NCI-H1048 (cell line): ENCODE measurements at regions not wholly inside any gene's neighbourhood (a gene's known extent, or its start where the extent isn't known, plus 50 kb on each side); places are given as distances from the start of the nearest gene placed in this dataset.

Source experiments
- DNase-seq: peaks from one replicate; lab custom pipeline; 2025; lab: John Stamatoyannopoulos, UW

GRCh38 chr4:4599481-4600275 is 57.8 kb upstream of the STX18 start:
- no peak for DNase-seq

- DNase-seq: no peak
These were observed 57.1 kb upstream of the STX18 start for GRCh38 chr4:4598851-4599411.

- DNase-seq: no peak
These were observed 54.9 kb upstream of the STX18 start for GRCh38 chr4:4596720-4597119.

- no peak for DNase-seq
These were observed 53.4 kb upstream of the STX18 start for GRCh38 chr4:4595252-4595651.

GRCh38 chr4:4594285-4594920 is 52.6 kb upstream of the STX18 start:
- DNase-seq: no peak

GRCh38 chr4:4593596-4594284 is 51.9 kb upstream of the STX18 start:
- DNase-seq: no peak

- no peak for DNase-seq
These were observed 50.6 kb upstream of the STX18 start for GRCh38 chr4:4592414-4592813.
